GM18498 (cell line): ENCODE measurements at regions not wholly inside any gene's neighbourhood (a gene's known extent, or its start where the extent isn't known, plus 50 kb on each side); places are given as distances from the start of the nearest gene placed in this dataset.

Experiments used
- ATAC-seq: cut with Tn5 transposase; IDR thresholded peaks from one replicate; pipeline ENCODE4 v1.9.1; 2021; ENCODE audit warnings: mild to moderate bottlenecking, moderate library complexity; ENCODE audit not compliant: unreplicated experiment

DNA sequence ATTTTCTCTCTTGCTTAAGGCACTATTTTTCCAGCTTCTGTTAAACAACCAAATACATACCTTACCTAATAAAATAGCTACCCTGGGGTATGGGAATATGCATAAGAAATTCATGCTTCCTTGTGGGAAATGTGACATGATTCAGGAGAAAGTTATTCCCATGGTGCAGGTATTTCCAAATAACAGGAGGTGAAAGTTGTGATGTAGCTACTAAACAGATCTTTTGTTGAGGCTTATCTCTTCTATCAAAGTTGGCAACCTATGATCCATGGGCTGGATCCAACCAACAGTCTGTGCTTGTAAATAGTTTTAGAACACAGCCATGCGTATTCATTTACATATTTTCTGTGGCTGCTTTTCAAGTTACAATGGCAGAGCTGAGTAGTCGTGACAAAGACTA is 177.8 kb upstream of the NBEA start:
- no peak for ATAC-seq

GRCh38 chr13:34765446-34766180 is 176.5 kb upstream of the NBEA start:
- no peak for ATAC-seq

- ATAC-seq: no peak
Observed at GRCh38 chr13:34767778-34768177, 174.3 kb upstream of the NBEA start.

DNA sequence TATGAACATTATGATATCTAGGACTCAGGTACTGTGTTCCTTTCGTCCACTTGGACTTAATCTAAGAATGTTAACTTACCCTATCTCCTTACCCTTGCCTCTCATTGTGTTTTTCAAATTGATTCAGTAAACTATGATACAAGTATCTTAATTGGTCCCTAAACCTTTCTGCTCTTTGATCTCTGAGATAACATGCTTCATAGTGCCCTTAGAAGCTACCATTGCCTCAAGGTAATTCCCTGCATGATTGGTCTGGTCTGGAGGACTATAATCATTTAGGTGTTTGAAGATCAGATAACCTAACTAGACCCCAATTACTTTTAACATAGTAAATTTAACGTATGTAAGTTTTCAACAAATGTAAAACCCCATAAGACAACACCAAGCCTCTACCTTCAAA is 169.9 kb upstream of the NBEA start:
- ATAC-seq: no peak

GRCh38 chr13:34772881-34773280 is 169.2 kb upstream of the NBEA start:
- ATAC-seq: no peak

DNA sequence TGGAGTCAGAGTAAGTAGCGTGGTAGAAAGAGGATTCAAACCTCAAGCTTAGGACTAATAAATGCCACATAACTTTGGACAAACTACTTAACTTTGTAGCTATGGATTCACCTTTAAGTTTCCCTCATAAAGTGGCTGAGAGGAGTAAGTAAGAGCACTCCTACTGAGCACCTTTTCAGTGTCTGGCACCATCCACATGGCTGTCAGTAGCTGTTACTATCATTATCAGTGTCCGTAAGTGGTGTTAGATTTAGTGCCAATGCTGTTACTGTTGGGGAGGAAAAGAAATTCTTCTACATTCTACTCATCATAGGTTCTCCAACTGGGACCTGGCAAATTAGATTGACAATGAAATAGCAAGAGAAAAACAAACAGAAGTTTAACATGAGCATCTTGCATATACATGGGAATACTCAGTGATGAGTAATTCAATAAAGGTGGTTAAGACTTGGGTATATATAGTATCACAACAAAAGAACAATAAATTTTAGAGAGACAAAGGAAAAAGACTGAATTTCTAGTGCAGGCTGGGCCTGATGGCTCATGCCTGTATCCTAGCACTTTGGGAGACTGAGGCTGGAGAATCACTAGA is 165.6 kb upstream of the NBEA start:
- ATAC-seq: no peak

- no peak for ATAC-seq
Observed at GRCh38 chr13:34777089-34777913, 164.8 kb upstream of the NBEA start.

GRCh38 chr13:34777914-34778303 is 164.2 kb upstream of the NBEA start:
- ATAC-seq: no peak

GRCh38 chr13:34779171-34779570 is 162.9 kb upstream of the NBEA start:
- ATAC-seq: no peak

DNA sequence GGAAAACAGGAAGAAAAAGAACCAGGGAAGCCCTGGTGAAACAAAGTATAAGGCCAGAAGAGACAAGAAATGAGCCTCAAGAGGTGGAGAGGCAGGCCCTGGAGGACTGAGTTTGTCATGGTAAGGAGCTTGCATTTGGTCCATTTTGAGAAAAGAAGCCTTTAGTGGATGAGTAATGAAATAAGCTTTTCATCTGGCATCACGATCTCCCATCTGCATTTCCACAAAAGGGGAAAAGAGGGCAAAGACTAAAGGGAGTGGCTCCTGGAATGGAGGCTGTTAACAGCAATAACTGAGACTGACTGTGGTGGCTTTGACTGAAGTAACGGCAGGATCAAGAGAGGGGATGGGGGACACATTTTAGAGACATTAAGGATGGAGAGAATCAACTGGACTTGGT is 148.8 kb upstream of the NBEA start:
- no peak for ATAC-seq

GRCh38 chr13:34803756-34804155 is 138.3 kb upstream of the NBEA start:
- ATAC-seq: no peak

DNA sequence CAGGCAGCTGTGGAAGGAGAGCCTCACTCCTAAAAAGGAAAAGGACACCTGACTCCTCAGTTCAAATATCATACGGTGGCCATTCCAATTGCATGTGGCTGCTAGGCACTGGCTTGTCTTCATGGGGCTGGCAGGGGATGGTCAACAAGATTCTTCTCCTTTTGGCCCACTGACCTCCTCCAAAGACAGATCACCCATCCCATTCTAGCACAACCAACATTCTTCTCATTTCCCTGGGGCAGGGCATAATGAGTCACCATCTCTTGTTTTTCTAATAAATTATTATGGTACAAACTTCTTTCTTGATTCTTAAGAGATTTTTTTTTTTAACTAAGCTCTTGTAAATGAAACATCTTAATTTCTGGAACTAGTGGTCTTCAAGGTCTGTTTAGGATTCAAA is 136.7 kb upstream of the NBEA start:
- ATAC-seq: no peak

GRCh38 chr13:34808649-34809048 is 133.4 kb upstream of the NBEA start:
- peak; percentile 70 for ATAC-seq

DNA sequence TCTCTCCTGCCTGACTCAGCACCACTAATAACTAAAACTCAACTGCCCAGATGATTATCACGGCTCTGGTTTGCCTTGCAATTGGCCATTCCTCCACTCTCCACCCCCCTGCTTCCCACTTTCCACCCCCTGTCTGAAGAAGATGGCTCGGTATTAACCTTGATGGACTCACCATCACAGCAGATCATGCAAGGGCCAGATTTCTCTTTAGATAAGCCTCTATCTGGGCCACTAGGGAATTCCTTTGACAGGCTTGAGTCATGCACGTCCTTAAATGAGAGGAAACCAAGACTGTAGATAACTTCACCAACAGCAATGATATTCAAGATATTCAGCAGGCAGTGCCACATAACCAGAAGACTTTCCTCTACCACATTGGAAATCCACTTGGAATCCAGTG is 131.1 kb upstream of the NBEA start:
- no peak for ATAC-seq

GRCh38 chr13:34815526-34815925 is 126.5 kb upstream of the NBEA start:
- no peak for ATAC-seq

- ATAC-seq: no peak
Observed at GRCh38 chr13:34816245-34816884, 125.7 kb upstream of the NBEA start.

GRCh38 chr13:34816908-34817665 is 125.0 kb upstream of the NBEA start:
- no peak for ATAC-seq

DNA sequence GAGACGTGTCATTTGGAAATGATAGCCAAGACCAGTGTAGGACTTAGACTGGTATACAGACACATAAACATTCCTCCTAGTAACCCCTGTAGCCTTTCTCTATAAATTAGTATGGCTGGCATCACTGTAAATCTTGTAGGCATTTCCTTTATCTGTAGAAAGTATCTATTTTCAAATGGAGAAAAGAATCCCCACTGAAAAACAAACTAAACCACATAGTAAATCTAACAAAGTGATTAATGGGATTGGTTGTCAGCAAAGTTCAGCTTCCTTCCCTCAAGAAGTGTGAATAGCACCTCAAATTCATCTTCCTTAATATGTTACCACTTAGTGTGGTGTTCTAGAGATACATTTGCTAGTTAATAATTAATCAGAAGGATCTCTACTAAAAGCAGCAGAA is 119.4 kb upstream of the NBEA start:
- ATAC-seq: no peak

- no peak for ATAC-seq
Observed at GRCh38 chr13:34826432-34826831, 115.6 kb upstream of the NBEA start.

DNA sequence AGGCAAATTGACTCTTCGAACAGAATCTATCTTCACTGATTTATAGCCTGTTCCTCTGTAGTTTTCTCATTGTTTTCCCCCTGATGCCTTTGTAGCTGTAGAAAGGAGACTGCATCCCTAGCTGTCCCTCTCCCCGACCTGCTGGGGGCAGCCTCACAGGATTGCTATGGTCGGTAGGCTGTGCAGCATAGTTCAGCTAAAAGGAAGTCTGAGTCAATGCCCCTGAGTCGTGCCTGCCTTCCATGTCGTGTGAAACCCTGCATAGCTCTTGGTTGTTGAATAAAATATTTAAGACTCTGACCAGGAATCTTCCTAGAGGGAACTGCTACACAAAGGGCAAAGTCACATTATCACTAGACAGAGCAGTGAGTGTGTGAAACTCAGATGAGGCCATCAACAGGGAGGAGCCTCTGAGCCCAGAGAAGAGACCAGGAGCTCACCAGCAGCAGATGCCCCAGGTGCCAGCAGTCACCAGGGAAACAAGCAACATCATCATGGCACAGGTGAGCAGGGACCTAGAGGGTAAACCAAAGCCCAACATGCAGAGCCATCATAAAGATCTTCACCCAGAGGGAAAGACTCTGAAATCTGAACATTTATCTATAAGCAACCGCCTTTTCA is 108.4 kb upstream of the NBEA start:
- no peak for ATAC-seq
